ENCODE measurements at regions not wholly inside any gene's neighbourhood (a gene's known extent, or its start where the extent isn't known, plus 50 kb on each side); places are given as distances from the start of the nearest gene placed in this dataset.

GRCh38 chr5:12016159-12016746 is 112.0 kb upstream of the CTNND2 start:
- TF ChIP-seq CTCF (IDR thresholded peaks at IDR 0.05; ENCODE audit: borderline replicate concordance, control extremely low read depth, extremely low read depth, insufficient read depth, missing control alignments) = no peak
- no peak for DNase-seq (ENCODE audit: low spot score)
- in situ Hi-C loops (cut with MboI; ENCODE audit: low sequenced_read_pairs, unreplicated experiment) = no loop called here

GRCh38 chr5:12013351-12013750 is 109.1 kb upstream of the CTNND2 start:
- DNase-seq (ENCODE audit: low spot score) = no peak
- no peak for TF ChIP-seq CTCF (IDR thresholded peaks at IDR 0.05; ENCODE audit: borderline replicate concordance, control extremely low read depth, extremely low read depth, insufficient read depth, missing control alignments)
- in situ Hi-C loops (cut with MboI; ENCODE audit: low sequenced_read_pairs, unreplicated experiment) = no loop called here

GRCh38 chr5:12003680-12004079 is 99.4 kb upstream of the CTNND2 start:
- in situ Hi-C loops (cut with MboI; ENCODE audit: low sequenced_read_pairs, unreplicated experiment) = no loop called here
- DNase-seq (ENCODE audit: low spot score) = no peak
- no peak for TF ChIP-seq CTCF (IDR thresholded peaks at IDR 0.05; ENCODE audit: borderline replicate concordance, control extremely low read depth, extremely low read depth, insufficient read depth, missing control alignments)

DNA sequence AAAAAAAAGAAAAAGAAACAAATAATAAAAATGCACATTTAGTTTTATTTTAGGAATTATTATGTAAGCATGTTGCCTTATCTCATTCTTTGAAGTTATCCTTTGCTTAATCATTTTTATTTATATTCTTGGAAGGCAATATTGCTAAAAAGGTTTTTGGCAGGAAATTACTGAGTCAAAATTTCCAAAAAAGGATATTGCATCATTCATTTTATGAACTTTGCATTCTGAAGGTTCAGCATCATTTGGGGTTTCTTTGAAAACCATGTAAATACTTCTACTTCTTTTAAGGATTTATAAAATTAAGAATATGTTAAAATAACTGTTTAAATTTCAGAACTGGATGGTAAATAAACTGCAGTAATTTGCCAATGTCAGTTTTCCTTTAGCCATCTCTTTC is 94.2 kb upstream of the CTNND2 start:
- no peak for TF ChIP-seq CTCF (IDR thresholded peaks at IDR 0.05; ENCODE audit: borderline replicate concordance, control extremely low read depth, extremely low read depth, insufficient read depth, missing control alignments)
- in situ Hi-C loops (cut with MboI; ENCODE audit: low sequenced_read_pairs, unreplicated experiment) = no loop called here
- no peak for DNase-seq (ENCODE audit: low spot score)

DNA sequence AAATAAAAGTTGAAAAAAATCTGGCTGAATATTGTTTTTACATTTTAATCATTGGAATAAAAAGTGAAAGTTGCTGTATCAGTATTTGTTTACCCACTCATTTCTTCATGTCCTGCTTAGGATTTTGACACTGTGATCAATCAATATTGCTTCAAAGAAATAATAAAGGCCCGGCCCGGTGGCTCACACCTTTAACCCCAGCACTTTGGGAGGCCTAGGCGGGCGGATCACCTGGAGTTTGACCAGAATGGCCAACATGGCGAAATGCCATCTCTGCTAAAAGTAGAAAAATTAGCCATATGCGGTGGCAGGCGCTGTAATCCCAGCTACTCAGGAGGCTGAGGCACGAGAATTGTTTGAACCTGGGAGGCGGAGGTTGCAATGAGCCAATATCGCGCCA is 93.7 kb upstream of the CTNND2 start:
- DNase-seq (ENCODE audit: low spot score) = no peak
- no peak for TF ChIP-seq CTCF (IDR thresholded peaks at IDR 0.05; ENCODE audit: borderline replicate concordance, control extremely low read depth, extremely low read depth, insufficient read depth, missing control alignments)
- in situ Hi-C loops (cut with MboI; ENCODE audit: low sequenced_read_pairs, unreplicated experiment) = no loop called here

- no peak for DNase-seq (ENCODE audit: low spot score)
- in situ Hi-C loops (cut with MboI; ENCODE audit: low sequenced_read_pairs, unreplicated experiment) = no loop called here
- TF ChIP-seq CTCF (IDR thresholded peaks at IDR 0.05; ENCODE audit: borderline replicate concordance, control extremely low read depth, extremely low read depth, insufficient read depth, missing control alignments) = no peak
Observed at GRCh38 chr5:11992518-11992917, 88.3 kb upstream of the CTNND2 start.

GRCh38 chr5:11985993-11986392 is 81.7 kb upstream of the CTNND2 start:
- in situ Hi-C loops (cut with MboI; ENCODE audit: low sequenced_read_pairs, unreplicated experiment) = no loop called here
- DNase-seq (ENCODE audit: low spot score) = no peak
- no peak for TF ChIP-seq CTCF (IDR thresholded peaks at IDR 0.05; ENCODE audit: borderline replicate concordance, control extremely low read depth, extremely low read depth, insufficient read depth, missing control alignments)

Measured in GM13976 (cell line).